Cortex of kidney (tissue), 1 donor: ENCODE measurements at regions not wholly inside any gene's neighbourhood (a gene's known extent, or its start where the extent isn't known, plus 50 kb on each side); places are given as distances from the start of the nearest gene placed in this dataset.

Experiments
- DNase-seq: peaks from one replicate; lab custom pipeline; 2025; lab: John Stamatoyannopoulos, UW

GRCh38 chr5:116651653-116652052, 77.0 kb upstream of the SEMA6A start:
- DNase-seq = no peak

GRCh38 chr5:116650964-116651363, 76.3 kb upstream of the SEMA6A start:
- no peak for DNase-seq

- DNase-seq = no peak
Observed at GRCh38 chr5:116650544-116650943, 75.9 kb upstream of the SEMA6A start.

- no peak for DNase-seq
Observed at GRCh38 chr5:116646611-116647289, 72.1 kb upstream of the SEMA6A start.

GRCh38 chr5:116645627-116646026, 71.0 kb upstream of the SEMA6A start:
- no peak for DNase-seq

GRCh38 chr5:116640236-116640635, 65.6 kb upstream of the SEMA6A start:
- DNase-seq = no peak

- DNase-seq = no peak
Observed at GRCh38 chr5:116637149-116637740, 62.6 kb upstream of the SEMA6A start.

GRCh38 chr5:116632890-116633289, 58.3 kb upstream of the SEMA6A start:
- no peak for DNase-seq

- DNase-seq = no peak
Observed at GRCh38 chr5:116631147-116631546, 56.5 kb upstream of the SEMA6A start.

- no peak for DNase-seq
Observed at GRCh38 chr5:116629168-116629567, 54.5 kb upstream of the SEMA6A start.

- no peak for DNase-seq
Observed at GRCh38 chr5:116626945-116627679, 52.5 kb upstream of the SEMA6A start.

GRCh38 chr5:116626272-116626723, 51.7 kb upstream of the SEMA6A start:
- DNase-seq = no peak
